ENCODE measurements at regions not wholly inside any gene's neighbourhood (a gene's known extent, or its start where the extent isn't known, plus 50 kb on each side); places are given as distances from the start of the nearest gene placed in this dataset.

GRCh38 chr5:105817914-105818313 is 1852.8 kb downstream of the EFNA5 start:
- TF ChIP-seq USF2 (IDR thresholded peaks at IDR 0.05; ENCODE audit: low read depth, low read length) = no peak
- TF ChIP-seq RAD21 (IDR thresholded peaks at IDR 0.05; ENCODE audit: low read length) = no peak
- TF ChIP-seq RCOR1 (IDR thresholded peaks at IDR 0.05; ENCODE audit: insufficient replicate concordance, low read length) = no peak
- TF ChIP-seq POLR2A (IDR thresholded peaks at IDR 0.05; ENCODE audit: low read depth, low read length) = no peak
- TF ChIP-seq RFX5 (IDR thresholded peaks at IDR 0.05; ENCODE audit: low read depth, low read length) = no peak
- no peak for TF ChIP-seq CTCF (conservative IDR thresholded peaks at IDR 0.05; ENCODE audit: low read depth, low read length)
- no peak for TF ChIP-seq BHLHE40 (IDR thresholded peaks at IDR 0.05; ENCODE audit: low read depth, low read length)
- no peak for TF ChIP-seq MAFK (IDR thresholded peaks at IDR 0.05; ENCODE audit: low read depth, low read length)
- TF ChIP-seq CEBPB (IDR thresholded peaks at IDR 0.05; ENCODE audit: low read depth, low read length) = no peak
- TF ChIP-seq FOS (IDR thresholded peaks at IDR 0.05; ENCODE audit: low read depth, low read length) = no peak
- TF ChIP-seq MXI1 (IDR thresholded peaks at IDR 0.05; ENCODE audit: borderline replicate concordance, low read depth, low read length) = no peak
- no peak for TF ChIP-seq ELK1 (IDR thresholded peaks at IDR 0.05; ENCODE audit: borderline replicate concordance, low read depth, low read length)
- no peak for TF ChIP-seq CHD1 (IDR thresholded peaks at IDR 0.05; ENCODE audit: low read depth, low read length)
- no peak for TF ChIP-seq SMC3 (IDR thresholded peaks at IDR 0.05; ENCODE audit: low read depth, low read length)
- TF ChIP-seq MAZ (IDR thresholded peaks at IDR 0.05; ENCODE audit: borderline replicate concordance, low read depth, low read length) = no peak
- no peak for TF ChIP-seq NFE2L2 (IDR thresholded peaks at IDR 0.05; ENCODE audit: low read depth, low read length)
- Histone ChIP-seq H4K8ac (ENCODE audit: low read depth in 2 of 2, low read length in 2 of 2) (no peak overlapping the region), H3K4ac (ENCODE audit: low read depth, low read length) (no peak overlapping the region), H3K79me1 (ENCODE audit: low read depth in 1 of 2, low read length in 2 of 2) (no peaks in the 10 kb centered on the region), H3K23ac (ENCODE audit: low read depth, low read length) (no peak overlapping the region), H2BK20ac (ENCODE audit: low read depth, low read length) (no peak overlapping the region), H2BK5ac (ENCODE audit: low read depth, low read length, poor library complexity, severe bottlenecking) (no peak overlapping the region), H3K4me1 (ENCODE audit: control insufficient read depth, insufficient read depth, low read length) (no peaks in the 10 kb centered on the region), H3K27me3 (ENCODE audit: control insufficient read depth, insufficient read depth, low read length) (no peaks in the 10 kb centered on the region), H2BK15ac (ENCODE audit: low read depth, low read length) (no peak overlapping the region), H4K20me1 (ENCODE audit: insufficient read depth, low read length) (no peaks in the 10 kb centered on the region), H3K27ac (ENCODE audit: insufficient read depth, low read length) (no peak overlapping the region), H3K9ac (ENCODE audit: low read depth, low read length) (no peak overlapping the region), H3K4me2 (ENCODE audit: low read depth, low read length) (no peak overlapping the region), H3K9me3 (ENCODE audit: control insufficient read depth, insufficient read depth, low read length) (no peaks in the 10 kb centered on the region), H4K91ac (ENCODE audit: insufficient read depth, low read depth, low read length) (no peak overlapping the region), H3K9me1 (ENCODE audit: insufficient read depth, low read length) (no peaks in the 10 kb centered on the region), H2AFZ (replicated peaks; ENCODE audit: low read length, poor library complexity) (no peak overlapping the region), H3K4me3 (ENCODE audit: insufficient read depth, low read depth, low read length) (no peak overlapping the region), H3K14ac (replicated peaks; ENCODE audit: low read depth, low read length) (no peak overlapping the region), H2BK120ac (ENCODE audit: low read depth, low read length) (no peak overlapping the region), H3K36me3 (ENCODE audit: control insufficient read depth, insufficient read depth, low read length) (no peaks in the 10 kb centered on the region), H3K56ac (ENCODE audit: extremely low read depth, insufficient read depth, low read length) (no peak overlapping the region), H3K18ac (ENCODE audit: low read depth, low read length) (no peak overlapping the region), H2AK9ac (replicated peaks; ENCODE audit: low read depth, low read length, poor library complexity) (no peak overlapping the region), H2AK5ac (ENCODE audit: low read depth, low read length) (no peak overlapping the region), H4K5ac (ENCODE audit: low read depth, low read length) (no peak overlapping the region)
- no peak for DNase-seq
- dilution Hi-C loops (cut with HindIII; ENCODE audit: low sequenced_read_pairs, unreplicated experiment) (no loop called here), in situ Hi-C loops (cut with MboI; ENCODE audit: low sequenced_read_pairs) (no loop called here), intact Hi-C loops (cut with micrococcal nuclease) (no loop called here)
- ChIA-PET CTCF (no interaction called here), POLR2A (ENCODE audit: unreplicated experiment) (no interaction called here)
- no CpG with 5 or more reads among the region's 2 CpGs for WGBS, 2 experiments (ENCODE audit: extremely low coverage in 2 of 2, insufficient read length in 1 of 2)
- no TSS peak for BruUV-seq (replicated peaks)
- no peak for ATAC-seq (ENCODE audit: low read depth)

Measured in IMR-90 (cell line).